ENCODE measurements at regions not wholly inside any gene's neighbourhood (a gene's known extent, or its start where the extent isn't known, plus 50 kb on each side); places are given as distances from the start of the nearest gene placed in this dataset.

GRCh38 chr19:46920362-46920761 lies 59.6 kb downstream of the ARHGAP35 start:
- H3K4me1 ChIP-seq (ENCODE audit: control insufficient read depth, extremely low read depth, insufficient read depth, low read length): peaks cover 29% of the 10 kb centered on the region
- TF ChIP-seq EZH2 (IDR thresholded peaks at IDR 0.05; ENCODE audit: low read length) (no peak), CTCF (optimal IDR thresholded peaks at IDR 0.05 in 1 of 3, IDR thresholded peaks at IDR 0.05 in 1 of 3, conservative IDR thresholded peaks at IDR 0.05 in 1 of 3; ENCODE audit: extremely low read depth in 1 of 3, insufficient read depth in 2 of 3, low read length in 3 of 3) (no peak)
- H3K27me3 ChIP-seq (ENCODE audit: control insufficient read depth, extremely low read depth, insufficient read depth, low read length): no peaks in the 10 kb centered on the region
- no peak overlapping the region for H3K27ac ChIP-seq (ENCODE audit: control insufficient read depth, insufficient read depth, low read length)
- H2AFZ ChIP-seq (ENCODE audit: control insufficient read depth, low read length): no peak overlapping the region
- peaks cover 65% of the 10 kb centered on the region for H3K79me2 ChIP-seq (ENCODE audit: control insufficient read depth, insufficient read depth, low read length)
- H3K9me1 ChIP-seq (ENCODE audit: control insufficient read depth, extremely low read depth, insufficient read depth, low read length): peaks cover 4% of the 10 kb centered on the region
- no peak overlapping the region for H3K4me3 ChIP-seq (ENCODE audit: control insufficient read depth in 2 of 3, extremely low read depth in 1 of 3, insufficient read depth in 2 of 3, low read depth in 1 of 3, low read length in 3 of 3)
- DNase-seq (ENCODE audit: low read depth, low spot score): no peak
- H4K20me1 ChIP-seq (ENCODE audit: control insufficient read depth, extremely low read depth, insufficient read depth, low read length): no peaks in the 10 kb centered on the region
- H3K36me3 ChIP-seq (ENCODE audit: control insufficient read depth in 2 of 2, extremely low read depth in 1 of 2, insufficient read depth in 2 of 2, low read length in 2 of 2): peaks cover 25 to 29% of the 10 kb centered on the region in 2 experiments
- no peaks in the 10 kb centered on the region for H3K9me3 ChIP-seq (ENCODE audit: control insufficient read depth, low read depth, low read length)
- H3K9ac ChIP-seq (ENCODE audit: control insufficient read depth, extremely low read depth, insufficient read depth, low read length): no peak overlapping the region
- no peak for FAIRE-seq
- no peak overlapping the region for H3K4me2 ChIP-seq (ENCODE audit: control insufficient read depth, extremely low read depth, insufficient read depth, low read depth, low read length)
- dilution Hi-C loops (cut with MboI; ENCODE audit: extremely low pct_ligation_motif_present, low sequenced_read_pairs): no loop called here

- no peaks in the 10 kb centered on the region for H4K20me1 ChIP-seq (ENCODE audit: control insufficient read depth, extremely low read depth, insufficient read depth, low read length)
These were observed 60.3 kb downstream of the ARHGAP35 start for GRCh38 chr19:46921071-46921470.

More at GRCh38 chr19:46921071-46921470, 60.3 kb downstream of the ARHGAP35 start:
- Histone ChIP-seq H3K27ac (ENCODE audit: control insufficient read depth, insufficient read depth, low read length) (no peak overlapping the region), H3K9ac (ENCODE audit: control insufficient read depth, extremely low read depth, insufficient read depth, low read length) (no peak overlapping the region), H3K9me1 (ENCODE audit: control insufficient read depth, extremely low read depth, insufficient read depth, low read length) (peaks cover 4% of the 10 kb centered on the region), H3K4me3 (ENCODE audit: control insufficient read depth in 2 of 3, extremely low read depth in 1 of 3, insufficient read depth in 2 of 3, low read depth in 1 of 3, low read length in 3 of 3) (no peak overlapping the region), H3K36me3 (ENCODE audit: control insufficient read depth in 2 of 2, extremely low read depth in 1 of 2, insufficient read depth in 2 of 2, low read length in 2 of 2) (peaks cover 25 to 29% of the 10 kb centered on the region in 2 experiments), H2AFZ (ENCODE audit: control insufficient read depth, low read length) (no peak overlapping the region), H3K27me3 (ENCODE audit: control insufficient read depth, extremely low read depth, insufficient read depth, low read length) (no peaks in the 10 kb centered on the region), H3K79me2 (ENCODE audit: control insufficient read depth, insufficient read depth, low read length) (peaks cover 62% of the 10 kb centered on the region), H3K4me1 (ENCODE audit: control insufficient read depth, extremely low read depth, insufficient read depth, low read length) (peaks cover 36% of the 10 kb centered on the region), H3K9me3 (ENCODE audit: control insufficient read depth, low read depth, low read length) (no peaks in the 10 kb centered on the region), H3K4me2 (ENCODE audit: control insufficient read depth, extremely low read depth, insufficient read depth, low read depth, low read length) (no peak overlapping the region)
- TF ChIP-seq EZH2 (IDR thresholded peaks at IDR 0.05; ENCODE audit: low read length) (no peak), CTCF (optimal IDR thresholded peaks at IDR 0.05 in 1 of 3, IDR thresholded peaks at IDR 0.05 in 1 of 3, conservative IDR thresholded peaks at IDR 0.05 in 1 of 3; ENCODE audit: extremely low read depth in 1 of 3, insufficient read depth in 2 of 3, low read length in 3 of 3) (no peak)
- dilution Hi-C loops (cut with MboI; ENCODE audit: extremely low pct_ligation_motif_present, low sequenced_read_pairs): no loop called here
- FAIRE-seq: no peak
- DNase-seq (ENCODE audit: low read depth, low spot score): no peak

All from keratinocyte (primary cell).